ENCODE measurements at regions not wholly inside any gene's neighbourhood (a gene's known extent, or its start where the extent isn't known, plus 50 kb on each side); places are given as distances from the start of the nearest gene placed in this dataset.

- Histone ChIP-seq H3K4me2 (ENCODE audit: insufficient read depth, low read length) (no peak overlapping the region), H3K27ac (ENCODE audit: insufficient read depth, low read depth, low read length) (no peak overlapping the region), H3K9me1 (replicated peaks; ENCODE audit: control insufficient read depth, extremely low read depth, insufficient read depth, low read length) (no peaks in the 10 kb centered on the region), H2AFZ (ENCODE audit: low read depth, low read length) (no peak overlapping the region), H3K79me2 (ENCODE audit: control insufficient read depth, insufficient read depth, low read length) (no peaks in the 10 kb centered on the region), H3K4me1 (ENCODE audit: control insufficient read depth, extremely low read depth, insufficient read depth, low read length) (no peaks in the 10 kb centered on the region), H3K27me3 (ENCODE audit: control insufficient read depth in 2 of 2, insufficient read depth in 2 of 2, low read length in 2 of 2) (no peaks in the 10 kb centered on the region), H3K9me3 (replicated peaks; ENCODE audit: control insufficient read depth, insufficient read depth, low read length) (no peaks in the 10 kb centered on the region), H4K20me1 (replicated peaks; ENCODE audit: control insufficient read depth, extremely low read depth, insufficient read depth, low read length) (no peaks in the 10 kb centered on the region), H3K9ac (replicated peaks; ENCODE audit: extremely low read depth, insufficient read depth, low read length) (no peak overlapping the region), H3K4me3 (replicated peaks in 1 of 3; ENCODE audit: insufficient read depth in 1 of 3, low read depth in 1 of 3, low read length in 3 of 3) (no peak overlapping the region), H3K36me3 (ENCODE audit: control insufficient read depth in 2 of 2, extremely low read depth in 1 of 2, insufficient read depth in 2 of 2, low read length in 2 of 2) (no peaks in the 10 kb centered on the region)
- DNase-seq (ENCODE audit: low read depth, low spot score) = no peak
- BruUV-seq (replicated peaks) = no TSS peak
- CTCF ChIA-PET = no interaction called here
- POLR2A ChIA-PET = no interaction called here
- intact Hi-C loops (cut with micrococcal nuclease) = no loop called here
- no peak for FAIRE-seq
- TF ChIP-seq EZH2 (IDR thresholded peaks at IDR 0.05; ENCODE audit: borderline replicate concordance, low read depth, low read length, severe bottlenecking) (no peak), JUN (IDR thresholded peaks at IDR 0.05; ENCODE audit: borderline replicate concordance, insufficient read depth, insufficient read length, low read depth) (no peak), CTCF (IDR thresholded peaks at IDR 0.05; ENCODE audit: extremely low read depth in 1 of 2, insufficient read depth in 1 of 2, low read depth in 1 of 2, low read length in 2 of 2) (no peak), MYC (IDR thresholded peaks at IDR 0.05; ENCODE audit: low read depth, low read length) (no peak), POLR2A (IDR thresholded peaks at IDR 0.05; ENCODE audit: low read depth, low read length) (no peak), MAX (IDR thresholded peaks at IDR 0.05; ENCODE audit: insufficient read depth, insufficient read length) (no peak), GATA2 (IDR thresholded peaks at IDR 0.05; ENCODE audit: insufficient read depth, insufficient read length, low read depth, low read length) (no peak), FOS (IDR thresholded peaks at IDR 0.05; ENCODE audit: borderline replicate concordance, insufficient read depth, low read length) (no peak), POLR2AphosphoS5 (IDR thresholded peaks at IDR 0.05; ENCODE audit: insufficient read depth, low read depth, low read length) (no peak)
- dilution Hi-C loops (cut with MboI; ENCODE audit: extremely low pct_ligation_motif_present, low sequenced_read_pairs) = no loop called here
These were observed 220.3 kb upstream of the GAS1 start for GRCh38 chr9:87167582-87167981.

Data from endothelial cell of umbilical vein (primary cell).